ENCODE measurements at regions not wholly inside any gene's neighbourhood (a gene's known extent, or its start where the extent isn't known, plus 50 kb on each side); places are given as distances from the start of the nearest gene placed in this dataset.

DNA sequence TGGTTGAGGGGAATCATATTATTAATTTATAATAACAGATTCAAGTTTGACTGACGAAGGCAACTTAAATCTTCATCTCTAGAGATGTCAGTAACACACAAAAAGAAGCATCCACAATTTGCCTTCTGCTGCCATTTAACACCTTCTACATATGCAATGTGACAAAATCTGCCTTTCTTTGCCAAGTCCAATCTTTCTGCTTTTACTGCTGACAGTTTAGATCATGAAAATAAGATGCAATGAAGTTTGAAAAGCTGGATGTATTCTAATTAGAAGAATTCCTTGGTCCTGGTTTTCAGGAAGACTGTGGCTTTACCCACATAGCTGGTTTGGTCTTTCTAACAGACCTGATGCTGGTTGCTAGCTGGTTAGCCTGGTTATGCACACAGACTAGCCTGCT is 178.9 kb downstream of the ACER2 start:
- no peak for TF ChIP-seq POLR2A (IDR thresholded peaks at IDR 0.05)
- TF ChIP-seq, protein P1, sequence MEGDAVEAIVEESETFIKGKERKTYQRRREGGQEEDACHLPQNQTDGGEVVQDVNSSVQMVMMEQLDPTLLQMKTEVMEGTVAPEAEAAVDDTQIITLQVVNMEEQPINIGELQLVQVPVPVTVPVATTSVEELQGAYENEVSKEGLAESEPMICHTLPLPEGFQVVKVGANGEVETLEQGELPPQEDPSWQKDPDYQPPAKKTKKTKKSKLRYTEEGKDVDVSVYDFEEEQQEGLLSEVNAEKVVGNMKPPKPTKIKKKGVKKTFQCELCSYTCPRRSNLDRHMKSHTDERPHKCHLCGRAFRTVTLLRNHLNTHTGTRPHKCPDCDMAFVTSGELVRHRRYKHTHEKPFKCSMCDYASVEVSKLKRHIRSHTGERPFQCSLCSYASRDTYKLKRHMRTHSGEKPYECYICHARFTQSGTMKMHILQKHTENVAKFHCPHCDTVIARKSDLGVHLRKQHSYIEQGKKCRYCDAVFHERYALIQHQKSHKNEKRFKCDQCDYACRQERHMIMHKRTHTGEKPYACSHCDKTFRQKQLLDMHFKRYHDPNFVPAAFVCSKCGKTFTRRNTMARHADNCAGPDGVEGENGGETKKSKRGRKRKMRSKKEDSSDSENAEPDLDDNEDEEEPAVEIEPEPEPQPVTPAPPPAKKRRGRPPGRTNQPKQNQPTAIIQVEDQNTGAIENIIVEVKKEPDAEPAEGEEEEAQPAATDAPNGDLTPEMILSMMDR (IDR thresholded peaks at IDR 0.05), result no peak

All from sigmoid colon (tissue), 3 donors.